Spleen (tissue), 11 donors: ENCODE measurements at regions not wholly inside any gene's neighbourhood (a gene's known extent, or its start where the extent isn't known, plus 50 kb on each side); places are given as distances from the start of the nearest gene placed in this dataset.

Experiments used
- DNase-seq: peaks from one replicate; pipeline ENCODE4 v3.0.0-alpha.2; 2020
- H3K27ac ChIP-seq, 8 donors: fragments of 200-600 bp; sonication (generic) in 7 of 8; 1 replicate in 4 of 8; 2 replicates in 4 of 8; pipeline versions ENCODE4 v1.5.0 to v1.8.0; 2016 to 2021; ENCODE audit warnings: inconsistent platforms in 4 of 8, mild to moderate bottlenecking in 4 of 8, moderate library complexity in 1 of 8
- H3K27me3 ChIP-seq, 7 donors: fragments of 200-600 bp; sonication (generic) in 6 of 7; replicated peaks in 1 of 7; 1 replicate in 4 of 7; 2 replicates in 3 of 7; pipeline versions ENCODE4 v1.5.0 to v1.8.0; 2016 to 2021; ENCODE audit warnings: inconsistent platforms in 3 of 7, mild to moderate bottlenecking in 1 of 7
- H3K36me3 ChIP-seq, 6 donors: fragments of 200-600 bp; sonication (generic) in 5 of 6; 1 replicate in 4 of 6; 2 replicates in 2 of 6; pipeline versions ENCODE4 v1.5.0 to v1.8.0; 2016 to 2021; ENCODE audit warnings: inconsistent platforms in 2 of 6
- H3K4me1 ChIP-seq, 6 donors: fragments of 200-600 bp; sonication (generic) in 5 of 6; 1 replicate in 3 of 6; 2 replicates in 3 of 6; pipeline versions ENCODE4 v1.5.0 to v1.8.0; 2016 to 2021; ENCODE audit warnings: inconsistent platforms in 3 of 6
- H3K4me3 ChIP-seq, 8 donors: fragments of 200-600 bp; sonication (generic) in 7 of 8; 1 replicate in 4 of 8; 2 replicates in 4 of 8; pipeline versions ENCODE4 v1.5.0 to v1.8.0; 2016 to 2021; ENCODE audit warnings: inconsistent platforms in 4 of 8, mild to moderate bottlenecking in 4 of 8, moderate library complexity in 2 of 8
- H3K9me3 ChIP-seq, 8 donors: fragments of 200-600 bp; sonication (generic) in 7 of 8; 1 replicate in 4 of 8; 2 replicates in 4 of 8; pipeline versions ENCODE4 v1.5.0 to v1.8.0; 2016 to 2021; ENCODE audit warnings: inconsistent platforms in 4 of 8
- POLR2A ChIP-seq, 3 donors: fragments of 450-650 bp; IDR thresholded peaks; one replicate each; pipeline ENCODE4 v1.5.1; 2017; ENCODE audit warnings: antibody characterized with exemption in 3 of 3, mild to moderate bottlenecking in 1 of 3
- POLR2AphosphoS5 ChIP-seq, 3 donors: sonication (generic); formaldehyde crosslinking; IDR thresholded peaks; one replicate each; pipeline ENCODE4 v1.5.1; 2017; ENCODE audit warnings: antibody characterized with exemption in 3 of 3
- WGBS, 5 donors: extraction: QIAGEN DNeasy Blood & Tissue Kit in 3 of 5; methylation state at CpG; one replicate each; pipeline versions ENCODE4 v1.1.5 to v1.1.7; 2013 to 2018; 5-methylcytosine and 5-hydroxymethylcytosine counted together
- intact Hi-C: fragments of 100-400 bp; cut with DNase I; formaldehyde crosslinking; loops from one replicate; pipeline ENCODE4 v1.15.0; 2023; ENCODE audit warnings: low total_unique reads
- TF ChIP-seq, protein P1 (sequence below), 11 experiments: fragments of 200-600 bp in 7 of 11; fragments of 450-650 bp in 4 of 11; sonication (generic) in 4 of 11; IDR thresholded peaks in 8 of 11; conservative IDR thresholded peaks in 3 of 11; 1 replicate in 7 of 11; 2 replicates in 4 of 11; pipeline versions ENCODE4 v1.4.0 to v1.8.0; 2016 to 2021; ENCODE audit warnings: antibody characterized with exemption in 11 of 11, inconsistent platforms in 4 of 11, mild to moderate bottlenecking in 1 of 11
- donor health status: healthy with polysubstance abuse.
- donor health status: DM: no; HTN: no; CAD: no; lungs with moderate emphysema.
- donor health status: DM: no; HTN: no; CAD: no.
- donor health status: Bipolar disorder and iron deficiency.
- donor health status: healthy.
- donor health status: DM: no; HTN: no; CAD: no.
- donor health status: DM: yes; HTN: yes; CAD: no.

DNA sequence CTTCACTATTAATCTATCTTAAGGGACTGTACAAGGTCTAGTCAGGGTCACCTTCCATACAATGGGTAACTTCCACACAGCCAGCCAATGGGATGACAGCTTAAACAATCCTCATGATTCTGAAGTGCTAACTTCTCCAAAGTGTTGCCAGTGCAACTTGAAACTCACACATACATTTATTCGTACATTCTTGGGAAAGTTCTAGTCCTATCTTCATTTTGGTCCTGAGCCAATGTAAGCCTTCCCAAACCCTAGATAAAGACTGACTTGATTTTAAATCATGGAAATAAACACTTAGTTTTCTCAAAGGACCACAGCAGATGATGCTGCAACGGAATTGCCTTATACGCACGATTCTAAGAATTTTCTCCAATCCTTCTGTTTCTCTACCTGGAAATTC lies 117.5 kb upstream of the COL1A2 start:
- H3K27me3 ChIP-seq, result no peaks in the 10 kb centered on the region
- TF ChIP-seq POLR2AphosphoS5 (IDR thresholded peaks at IDR 0.05) (no peak), POLR2A (IDR thresholded peaks at IDR 0.05) (no peak)
- TF ChIP-seq, protein P1, sequence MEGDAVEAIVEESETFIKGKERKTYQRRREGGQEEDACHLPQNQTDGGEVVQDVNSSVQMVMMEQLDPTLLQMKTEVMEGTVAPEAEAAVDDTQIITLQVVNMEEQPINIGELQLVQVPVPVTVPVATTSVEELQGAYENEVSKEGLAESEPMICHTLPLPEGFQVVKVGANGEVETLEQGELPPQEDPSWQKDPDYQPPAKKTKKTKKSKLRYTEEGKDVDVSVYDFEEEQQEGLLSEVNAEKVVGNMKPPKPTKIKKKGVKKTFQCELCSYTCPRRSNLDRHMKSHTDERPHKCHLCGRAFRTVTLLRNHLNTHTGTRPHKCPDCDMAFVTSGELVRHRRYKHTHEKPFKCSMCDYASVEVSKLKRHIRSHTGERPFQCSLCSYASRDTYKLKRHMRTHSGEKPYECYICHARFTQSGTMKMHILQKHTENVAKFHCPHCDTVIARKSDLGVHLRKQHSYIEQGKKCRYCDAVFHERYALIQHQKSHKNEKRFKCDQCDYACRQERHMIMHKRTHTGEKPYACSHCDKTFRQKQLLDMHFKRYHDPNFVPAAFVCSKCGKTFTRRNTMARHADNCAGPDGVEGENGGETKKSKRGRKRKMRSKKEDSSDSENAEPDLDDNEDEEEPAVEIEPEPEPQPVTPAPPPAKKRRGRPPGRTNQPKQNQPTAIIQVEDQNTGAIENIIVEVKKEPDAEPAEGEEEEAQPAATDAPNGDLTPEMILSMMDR (IDR thresholded peaks at IDR 0.05 in 8 of 11, conservative IDR thresholded peaks at IDR 0.05 in 3 of 11), result no peak
- no peak for DNase-seq
- intact Hi-C loops, result no loop called here
- H3K27ac ChIP-seq, result no peak overlapping the region
- 87 to 96% (median 94%) methylated on average over 4 of the region's 4 CpGs for WGBS, 5 donors
- H3K36me3 ChIP-seq, result no peaks in the 10 kb centered on the region
- no peaks in the 10 kb centered on the region for H3K9me3 ChIP-seq
- H3K4me1 ChIP-seq, result no peaks in the 10 kb centered on the region
- H3K4me3 ChIP-seq, result no peak overlapping the region

DNA sequence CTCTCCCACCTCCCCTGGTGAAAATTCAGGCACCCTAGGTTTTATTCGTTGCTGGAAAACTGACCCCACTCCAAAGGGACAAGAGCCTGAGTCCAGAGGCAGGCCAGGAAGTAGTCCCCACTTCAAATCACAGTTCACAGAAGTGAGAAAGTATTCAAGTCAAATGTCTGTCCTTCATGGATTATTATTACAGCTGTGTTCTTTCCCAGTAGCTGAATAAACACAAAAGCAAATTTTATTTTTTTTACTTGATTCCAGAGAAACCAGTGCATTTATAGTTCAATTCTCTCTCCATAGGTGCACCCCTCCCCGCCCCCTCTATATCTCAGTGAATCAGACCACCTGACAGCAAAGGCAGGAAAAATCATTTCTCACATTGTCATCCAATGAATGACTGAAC lies 113.8 kb upstream of the COL1A2 start:
- no peaks in the 10 kb centered on the region for H3K27me3 ChIP-seq
- H3K4me3 ChIP-seq, result no peak overlapping the region
- TF ChIP-seq POLR2AphosphoS5 (IDR thresholded peaks at IDR 0.05), result no peak
- TF ChIP-seq, protein P1 (IDR thresholded peaks at IDR 0.05 in 8 of 11, conservative IDR thresholded peaks at IDR 0.05 in 3 of 11), result no peak
- no peaks in the 10 kb centered on the region for H3K36me3 ChIP-seq
- H3K4me1 ChIP-seq, result peaks cover 0 to 4% (median 0%) of the 10 kb centered on the region in 6 donors
- H3K27ac ChIP-seq, result no peak overlapping the region
- H3K9me3 ChIP-seq, result no peaks in the 10 kb centered on the region
- no peak for DNase-seq
- intact Hi-C loops, result no loop called here
- WGBS, 5 donors, result 58 to 73% (median 67%) methylated on average over 2 of the region's 2 CpGs

DNA sequence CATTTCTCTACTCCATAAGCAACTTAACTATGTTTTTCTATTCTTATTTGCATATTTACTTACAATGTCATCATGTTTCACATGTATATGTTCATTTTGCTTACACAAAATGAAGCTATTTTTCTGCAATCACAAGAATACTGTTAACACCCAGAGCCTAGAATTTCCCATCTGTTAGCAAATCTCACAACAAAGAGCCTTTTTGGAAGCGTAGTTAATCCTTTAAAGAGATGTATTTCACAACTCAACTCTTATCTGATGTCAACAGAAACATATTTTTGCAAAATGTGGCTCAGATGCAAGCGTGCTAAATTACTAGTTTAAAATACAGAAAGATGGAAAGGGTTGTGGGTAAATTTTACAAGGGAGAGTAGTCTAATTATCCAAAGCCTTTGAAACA lies 110.6 kb upstream of the COL1A2 start:
- Histone ChIP-seq H3K27ac (no peak overlapping the region), H3K27me3 (no peaks in the 10 kb centered on the region), H3K9me3 (no peaks in the 10 kb centered on the region), H3K36me3 (no peaks in the 10 kb centered on the region), H3K4me3 (no peak overlapping the region), H3K4me1 (peaks cover 0 to 4% (median 0%) of the 10 kb centered on the region in 6 donors)
- intact Hi-C loops, result no loop called here
- WGBS, 5 donors, result 38 to 64% (median 45%) methylated on average over 2 of the region's 2 CpGs
- no peak for TF ChIP-seq POLR2AphosphoS5 (IDR thresholded peaks at IDR 0.05)
- TF ChIP-seq, protein P1 (IDR thresholded peaks at IDR 0.05 in 8 of 11, conservative IDR thresholded peaks at IDR 0.05 in 3 of 11), result no peak
- no peak for TF ChIP-seq POLR2A (IDR thresholded peaks at IDR 0.05)
- no peak for DNase-seq

DNA sequence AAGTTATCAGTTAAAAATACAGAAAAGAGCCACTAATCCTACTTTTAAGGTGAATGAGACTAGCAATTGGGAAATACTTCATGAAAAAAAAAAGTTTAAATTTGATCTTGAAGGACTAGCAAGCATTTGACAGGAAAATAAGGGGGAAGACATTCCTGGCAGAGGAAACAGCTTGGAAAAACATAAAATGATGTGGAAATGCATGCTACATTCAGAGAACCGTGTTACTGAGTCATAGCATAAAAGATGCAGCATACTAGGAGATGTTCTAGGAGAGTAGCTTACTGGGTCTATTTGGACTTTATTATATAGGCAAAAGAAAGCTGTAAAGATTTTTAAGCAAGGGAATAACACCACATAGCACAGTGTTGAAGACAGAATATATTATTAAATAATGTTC lies 108.6 kb upstream of the COL1A2 start:
- H3K27me3 ChIP-seq, result no peaks in the 10 kb centered on the region
- TF ChIP-seq, protein P1 (IDR thresholded peaks at IDR 0.05 in 8 of 11, conservative IDR thresholded peaks at IDR 0.05 in 3 of 11), result no peak
- TF ChIP-seq POLR2A (IDR thresholded peaks at IDR 0.05), result no peak
- no peak for TF ChIP-seq POLR2AphosphoS5 (IDR thresholded peaks at IDR 0.05)
- 30 to 58% (median 48%) methylated on average over 1 of the region's 1 CpG for WGBS, 5 donors
- H3K4me1 ChIP-seq, result peaks cover 0 to 4% (median 0%) of the 10 kb centered on the region in 6 donors
- no peak for DNase-seq
- intact Hi-C loops, result no loop called here
- no peak overlapping the region for H3K27ac ChIP-seq
- H3K36me3 ChIP-seq, result no peaks in the 10 kb centered on the region
- H3K9me3 ChIP-seq, result no peaks in the 10 kb centered on the region
- no peak overlapping the region for H3K4me3 ChIP-seq
